Stimulated activated CD4-positive, alpha-beta T cell treated with anti-CD3 and anti-CD28 coated beads, Interleukin-15, amount 100 ng/mL, for 48 hours (primary cell): ENCODE measurements at regions not wholly inside any gene's neighbourhood (a gene's known extent, or its start where the extent isn't known, plus 50 kb on each side); places are given as distances from the start of the nearest gene placed in this dataset.

Experiments
- DNase-seq, 2 donors: peaks; one replicate each; pipeline ENCODE4 v3.0.0-alpha.2; 2020; ENCODE audit warnings: low read depth in 2 of 2

DNA sequence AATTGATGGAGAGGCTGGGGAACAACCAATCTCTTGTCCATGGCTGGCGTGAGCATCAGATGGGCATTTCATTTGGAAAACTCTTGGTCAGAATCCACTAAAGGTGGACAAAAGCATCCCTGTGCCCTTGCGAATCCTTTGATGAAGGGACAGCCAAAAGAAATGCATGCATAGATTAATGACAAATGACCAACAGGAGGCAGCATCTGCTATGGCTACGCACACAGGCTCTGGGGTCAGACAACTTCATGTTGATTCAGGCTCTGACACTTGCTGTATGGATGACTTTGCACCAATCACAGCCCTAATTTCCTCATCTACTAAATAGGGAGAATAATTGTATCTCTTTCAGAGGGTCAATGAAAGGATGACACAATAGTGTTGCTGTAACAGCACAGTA lies 117.5 kb downstream of the ASCL4 start:
- no peak for DNase-seq

DNA sequence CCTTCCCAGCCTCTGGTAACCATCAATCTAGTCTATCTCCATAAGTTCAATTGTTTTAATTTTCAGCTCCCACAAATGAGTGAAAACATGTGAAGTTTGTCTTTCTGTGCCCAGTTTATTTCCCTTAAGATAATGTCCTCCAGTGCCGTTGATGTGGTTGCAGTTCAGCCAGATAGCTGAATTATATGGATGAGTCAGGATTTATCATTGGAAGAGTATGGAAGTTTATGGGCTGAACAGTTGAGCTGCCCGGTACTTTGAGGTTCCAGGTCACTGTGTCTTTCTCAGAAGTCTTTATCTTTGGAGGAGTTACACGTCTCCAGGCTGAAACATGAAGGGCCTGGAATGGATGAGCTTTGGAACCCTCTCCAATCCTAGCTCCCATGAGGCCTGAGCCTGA lies 120.1 kb downstream of the ASCL4 start:
- no peak for DNase-seq

GRCh38 chr12:107895966-107896365 lies 121.5 kb downstream of the ASCL4 start:
- no peak for DNase-seq

- no peak for DNase-seq
Measured at GRCh38 chr12:107900588-107900987, 126.1 kb downstream of the ASCL4 start.

DNA sequence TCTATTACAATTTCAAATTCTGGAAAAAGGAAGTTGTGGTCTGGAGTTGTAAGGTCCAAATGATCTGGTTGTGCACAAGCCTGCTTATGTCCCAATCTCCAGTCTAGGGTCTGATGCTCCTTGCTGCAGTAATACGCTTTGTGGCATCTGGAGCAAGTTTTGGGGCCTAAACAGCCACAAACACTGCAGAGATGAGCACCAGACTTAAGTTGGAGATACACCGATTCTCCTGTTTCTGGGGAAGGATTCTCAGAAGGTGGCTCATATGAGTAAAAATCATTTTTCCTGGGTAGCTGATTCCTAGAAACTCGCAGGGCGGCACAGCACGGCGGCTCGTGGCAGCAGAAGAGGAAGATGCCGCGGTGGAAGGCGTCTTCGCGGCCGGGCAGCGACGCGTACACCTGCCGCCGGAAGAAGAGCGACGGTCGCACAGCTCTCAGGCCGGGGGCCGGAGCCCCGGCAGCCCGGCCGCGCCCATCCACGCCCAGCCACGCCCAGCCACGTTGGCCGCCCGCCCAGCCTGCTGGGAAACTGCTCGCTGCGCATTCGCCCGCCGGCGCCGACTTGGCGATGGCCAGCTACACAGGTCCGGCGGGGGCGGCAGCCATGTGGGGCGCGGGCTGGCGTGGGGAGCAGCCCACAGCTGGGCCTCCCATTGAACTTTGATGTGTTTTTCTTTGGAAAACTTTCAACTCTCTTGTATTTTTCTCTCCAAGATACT lies 129.0 kb downstream of the ASCL4 start:
- peak; percentile 27 to 57 for DNase-seq

DNA sequence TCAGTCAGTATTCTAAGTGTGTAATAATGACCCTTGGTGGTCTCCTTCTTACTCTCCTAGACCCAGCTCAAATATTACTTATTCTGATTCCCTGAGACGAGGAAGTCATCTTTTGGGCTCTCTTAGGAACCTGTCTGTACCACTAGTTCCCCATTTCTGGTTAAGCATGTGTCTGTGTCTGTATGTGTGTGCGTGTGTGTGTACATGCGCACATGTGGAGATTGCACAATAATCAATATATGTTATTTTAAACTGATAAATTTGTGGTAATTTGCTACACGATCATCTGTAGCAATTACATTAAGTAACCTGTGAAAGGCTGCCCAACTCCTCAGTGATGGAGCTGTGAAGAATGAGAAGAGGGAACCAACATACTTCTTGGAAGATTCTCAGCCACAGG lies 132.2 kb downstream of the ASCL4 start:
- DNase-seq, result no peak

DNA sequence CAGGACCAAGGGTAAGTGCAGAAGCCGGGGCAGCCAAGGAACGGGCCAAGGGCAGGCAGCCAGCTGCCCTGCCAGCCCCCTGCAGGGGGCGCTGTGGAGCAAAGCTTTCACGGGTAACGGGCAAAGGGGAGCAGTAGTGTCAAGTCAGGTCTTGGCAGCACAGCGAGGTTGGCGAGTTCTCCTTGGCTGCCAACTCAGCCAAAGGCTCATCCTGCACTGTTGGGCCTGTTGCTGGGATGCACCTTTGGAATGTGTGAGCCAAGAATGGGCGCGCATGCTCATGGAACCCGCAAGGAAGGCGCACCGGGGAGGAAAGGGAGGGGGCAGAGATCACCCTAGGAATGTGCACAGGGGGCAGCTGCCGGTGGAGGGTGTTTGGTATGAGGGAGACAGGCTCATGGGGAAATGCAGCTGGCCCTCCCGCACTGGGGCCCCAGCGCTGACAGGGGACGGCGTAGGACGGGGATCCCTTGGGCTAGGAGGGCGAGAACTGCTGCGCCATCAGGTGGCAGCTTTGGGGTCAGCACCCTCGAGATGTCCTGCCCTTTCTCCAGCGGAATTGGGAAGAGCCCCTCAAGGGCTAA lies 138.0 kb downstream of the ASCL4 start:
- peak; percentile 40 to 55 for DNase-seq

DNA sequence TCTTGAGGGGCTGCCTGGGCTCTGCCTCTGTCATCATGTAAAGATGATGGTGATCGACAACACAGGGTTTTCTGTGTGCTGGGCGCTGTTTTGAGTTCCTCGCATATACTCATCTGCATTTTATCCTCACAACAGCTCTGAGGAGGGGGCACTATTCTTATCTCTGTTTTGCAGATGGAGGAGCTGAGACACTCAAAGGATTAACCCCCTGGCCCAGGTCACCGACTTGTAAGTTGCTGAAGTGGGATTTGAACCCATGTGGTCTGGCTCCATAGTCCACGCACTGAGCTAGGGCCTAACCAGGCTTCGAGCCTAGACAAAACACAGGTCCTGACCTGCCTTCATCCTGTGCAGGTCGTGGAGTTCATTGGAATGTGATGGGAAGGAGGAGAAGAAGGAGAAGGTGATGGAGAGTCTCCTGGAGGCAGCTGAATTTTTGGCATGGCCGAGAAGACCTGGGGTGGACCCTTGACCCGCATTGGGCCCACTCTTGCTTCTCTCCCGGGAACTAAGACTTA lies 140.0 kb downstream of the ASCL4 start:
- DNase-seq, result no peak

DNA sequence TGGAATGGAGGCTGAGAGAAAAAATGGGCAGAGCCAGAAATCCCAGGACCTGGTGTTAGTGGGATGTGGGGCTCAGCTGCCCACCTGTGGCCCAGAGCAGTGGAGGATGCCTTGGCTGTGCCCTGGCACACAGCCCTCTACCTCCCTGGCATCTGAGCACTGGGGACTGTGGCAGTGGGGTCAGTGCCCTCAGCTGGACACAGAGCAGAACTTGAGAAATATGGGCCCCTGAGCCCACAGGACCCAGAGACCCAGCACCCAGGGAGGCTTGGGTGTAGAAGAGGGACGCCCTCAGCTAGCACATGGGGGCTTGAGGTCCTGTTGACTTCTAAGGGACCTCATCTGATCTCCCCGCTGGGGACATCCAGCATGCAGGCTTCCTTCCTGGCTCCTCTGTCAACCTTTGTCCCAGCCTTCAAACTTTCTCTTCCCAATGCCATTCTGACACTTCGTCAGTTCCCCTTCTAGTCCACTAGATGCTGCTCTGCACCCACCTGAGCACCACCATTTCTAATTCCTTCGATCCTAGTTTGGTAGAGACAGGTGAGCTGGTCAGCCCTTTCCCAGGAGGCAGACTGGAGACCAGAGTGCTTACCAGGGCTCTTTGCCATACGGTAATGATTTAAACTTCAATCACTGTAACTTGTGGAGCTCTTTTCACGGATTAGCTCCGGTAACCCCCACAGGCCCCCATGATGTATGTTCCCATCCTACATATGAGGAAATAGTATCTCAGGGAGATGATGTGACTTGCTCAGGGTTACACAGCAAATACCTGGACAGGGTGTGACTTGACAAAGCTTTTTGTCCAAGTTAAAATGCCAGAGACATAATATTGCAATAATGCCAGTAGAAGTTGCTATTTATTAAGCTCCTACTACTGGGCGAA lies 143.7 kb downstream of the ASCL4 start:
- DNase-seq, result no peak

DNA sequence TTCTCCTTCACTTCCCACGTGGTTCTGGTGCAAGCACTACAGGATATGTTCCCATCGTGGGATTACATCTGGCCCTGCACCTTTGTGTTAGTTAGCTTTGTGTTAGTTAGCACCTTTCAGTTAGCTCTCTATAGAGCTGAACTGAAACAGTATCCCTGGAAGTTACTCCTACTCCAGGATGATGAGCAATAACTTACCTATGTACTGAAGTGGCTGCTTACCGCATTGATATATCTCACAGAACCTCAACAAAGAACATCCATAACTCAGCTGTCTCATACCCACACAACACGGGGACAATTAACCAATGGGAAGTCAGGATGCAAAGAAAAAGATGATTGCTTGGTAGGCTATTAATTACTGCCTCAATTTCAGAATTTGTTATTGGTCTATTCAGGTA lies 146.6 kb downstream of the ASCL4 start:
- no peak for DNase-seq

DNA sequence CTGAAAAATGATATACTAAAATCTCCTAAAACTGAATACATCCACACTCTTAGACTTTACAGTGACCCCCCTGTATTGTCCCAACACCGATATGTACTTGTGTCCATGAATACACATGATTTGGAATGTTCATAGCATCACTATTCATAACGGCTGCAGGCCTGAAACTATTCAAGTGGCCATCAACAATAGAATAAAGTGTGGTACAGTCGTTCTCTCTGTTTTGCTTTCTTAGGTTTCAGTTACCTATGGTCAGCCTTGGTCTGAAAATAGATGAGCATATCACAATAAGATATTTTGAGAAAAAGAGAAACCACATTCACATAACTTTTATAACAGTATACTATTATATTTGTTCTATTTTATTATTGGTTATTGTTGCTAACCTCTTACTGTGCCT lies 150.6 kb downstream of the ASCL4 start:
- DNase-seq, result no peak

DNA sequence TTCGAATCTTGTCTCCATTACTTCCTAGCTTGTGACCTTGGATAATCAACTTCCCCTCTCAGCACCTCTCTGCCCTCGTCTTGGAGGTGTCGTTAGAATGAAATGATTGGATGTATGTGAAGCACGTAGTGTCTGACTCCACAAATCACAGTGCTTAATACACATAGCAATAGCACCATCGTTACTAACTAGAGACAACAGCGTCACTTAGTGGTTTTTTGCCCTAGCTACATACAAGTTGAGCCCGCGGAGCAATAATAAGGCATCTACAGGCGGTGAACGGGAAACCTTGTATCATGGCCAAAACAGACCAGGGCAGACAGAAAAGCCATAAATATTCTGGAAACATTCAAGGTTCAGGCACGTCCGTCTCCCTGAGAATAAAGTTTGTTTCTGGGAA lies 154.9 kb downstream of the ASCL4 start:
- DNase-seq, result no peak

GRCh38 chr12:107931761-107932160 lies 157.3 kb downstream of the ASCL4 start:
- DNase-seq, result no peak

GRCh38 chr12:107938446-107938845 lies 163.9 kb downstream of the ASCL4 start:
- no peak for DNase-seq

DNA sequence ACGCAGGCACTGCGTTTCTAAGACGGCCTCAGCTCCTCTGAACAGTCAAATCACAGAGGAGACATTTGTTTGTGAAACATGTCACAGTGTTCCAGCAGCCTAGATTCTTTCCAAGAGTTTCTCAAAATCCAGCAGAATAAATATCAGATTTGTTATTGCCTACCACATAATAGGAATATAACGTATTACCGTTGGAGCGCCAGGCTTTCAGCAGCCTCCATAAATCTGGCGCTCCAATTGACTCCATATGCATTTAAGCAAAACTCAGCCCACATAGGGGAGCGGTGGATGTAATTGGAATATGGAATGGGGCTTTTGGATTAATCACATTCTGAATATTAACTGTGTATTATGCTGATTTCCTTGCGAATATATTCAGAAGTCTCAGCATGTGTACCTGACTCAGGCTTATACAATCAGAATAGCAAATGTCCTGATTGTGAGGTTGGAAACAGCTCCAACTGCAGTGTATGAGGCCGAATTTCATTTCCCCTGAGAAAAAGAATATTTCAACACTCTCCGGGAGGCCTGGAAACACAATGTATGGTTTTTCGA lies 174.0 kb downstream of the ASCL4 start:
- DNase-seq, result no peak

GRCh38 chr12:107951024-107951423 lies 176.5 kb downstream of the ASCL4 start:
- no peak for DNase-seq

GRCh38 chr12:107955966-107956643 lies 173.0 kb upstream of the WSCD2 start:
- DNase-seq, result no peak

GRCh38 chr12:107957459-107957858 lies 171.6 kb upstream of the WSCD2 start:
- DNase-seq, result no peak

DNA sequence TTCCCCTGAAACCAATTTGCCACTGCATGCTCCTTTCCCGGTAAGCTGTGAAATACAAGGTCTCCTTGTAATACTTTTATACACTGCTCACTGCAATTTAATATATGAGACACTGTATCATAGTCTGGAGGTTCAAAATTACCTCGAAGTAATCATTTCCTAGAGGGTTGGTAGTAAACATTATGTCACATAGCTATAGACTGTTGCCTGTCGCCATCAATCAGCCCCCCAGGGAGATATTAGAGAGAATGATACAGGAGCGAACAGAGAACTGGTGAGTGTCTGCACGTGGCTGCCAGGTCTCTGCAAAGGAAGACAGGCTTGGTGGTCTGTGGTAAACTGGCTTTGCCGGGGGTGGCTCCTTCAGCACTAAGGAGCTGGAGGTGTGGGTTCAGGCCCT lies 165.5 kb upstream of the WSCD2 start:
- DNase-seq, result no peak

- no peak for DNase-seq
Measured at GRCh38 chr12:107967170-107967569, 161.9 kb upstream of the WSCD2 start.

- DNase-seq, result no peak
Measured at GRCh38 chr12:107973950-107974349, 155.1 kb upstream of the WSCD2 start.

DNA sequence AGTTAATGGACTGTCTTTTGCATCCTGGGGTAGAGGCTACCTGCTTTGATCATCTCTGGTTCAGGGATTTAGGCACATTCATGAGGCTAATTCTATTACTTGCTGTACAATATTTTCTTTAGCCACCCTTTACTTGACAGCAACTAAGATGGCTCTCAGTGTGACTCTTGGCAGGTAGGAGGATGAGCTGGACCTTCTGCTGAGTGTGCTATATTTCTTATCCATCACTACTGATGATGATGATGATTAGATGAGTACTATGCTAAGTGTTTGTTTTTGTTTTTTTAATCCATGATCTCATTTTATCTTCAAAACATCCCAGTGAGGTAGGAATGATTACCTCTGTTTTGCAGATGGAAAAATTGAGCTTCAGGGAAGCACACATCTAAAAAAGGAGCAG lies 152.8 kb upstream of the WSCD2 start:
- no peak for DNase-seq
